ENCODE measurements at regions not wholly inside any gene's neighbourhood (a gene's known extent, or its start where the extent isn't known, plus 50 kb on each side); places are given as distances from the start of the nearest gene placed in this dataset.

- H3K9me2 ChIP-seq (ENCODE audit: insufficient read depth, low read length): no peaks in the 10 kb centered on the region
- peak overlapping the region; percentile 54; the same call in 1 of the 2 replicates for H2AFZ ChIP-seq (ENCODE audit: low read length)
- ChIA-PET POLR2A (interaction anchor here (0.7 to 2.5 kb wide), 5 partner anchors 12 to 35 kb away, joined by 3 to 17 read pairs (median 6); no protein-coding TSS in a partner anchor), CTCF (ENCODE audit: unreplicated experiment) (no interaction called here)
- no peaks in the 10 kb centered on the region for H4K20me1 ChIP-seq (ENCODE audit: insufficient read depth, low read length)
- H3K79me2 ChIP-seq (ENCODE audit: insufficient read depth, low read depth, low read length): no peaks in the 10 kb centered on the region
- H3K4me1 ChIP-seq (ENCODE audit: insufficient read depth, low read length, poor library complexity, severe bottlenecking): peaks cover 67% of the 10 kb centered on the region
- no peak overlapping the region for H3K4me3 ChIP-seq (ENCODE audit: low read depth, low read length, poor library complexity, severe bottlenecking)
- peak overlapping the region; percentile 89 for H3K27ac ChIP-seq (ENCODE audit: low read depth, low read length, poor library complexity, severe bottlenecking)
- intact Hi-C loops (cut with micrococcal nuclease; ENCODE audit: unreplicated experiment): no loop called here
- TF ChIP-seq CTCF (conservative IDR thresholded peaks at IDR 0.05; ENCODE audit: low read length): no peak
- no peak for TF ChIP-seq EZH2phosphoT487 (IDR thresholded peaks at IDR 0.05; ENCODE audit: borderline replicate concordance, low read depth, low read length)
- H3K4me2 ChIP-seq (ENCODE audit: low read length): no peak overlapping the region
- DNase-seq (ENCODE audit: low spot score): no peak
- H3K36me3 ChIP-seq (ENCODE audit: insufficient read depth, low read length): peaks cover 16% of the 10 kb centered on the region
- peaks cover 23% of the 10 kb centered on the region; the same call in 1 of the 2 replicates for H3K9me3 ChIP-seq (ENCODE audit: low read length)
- no TSS peak for BruUV-seq (replicated peaks)
Observed at GRCh38 chr11:13862845-13863392, 99.6 kb upstream of the SPON1 start.

GRCh38 chr11:13868710-13869397 lies 93.7 kb upstream of the SPON1 start:
- BruUV-seq (replicated peaks): no TSS peak
- no peak overlapping the region for H3K27ac ChIP-seq (ENCODE audit: low read depth, low read length, poor library complexity, severe bottlenecking)
- peaks cover 42% of the 10 kb centered on the region for H3K4me1 ChIP-seq (ENCODE audit: insufficient read depth, low read length, poor library complexity, severe bottlenecking)
- ChIA-PET CTCF (ENCODE audit: unreplicated experiment) (no interaction called here), POLR2A (interaction anchor here (0.8 to 2.0 kb wide), 7 partner anchors 11 to 59 kb away, joined by 3 to 6 read pairs (median 4); no protein-coding TSS in a partner anchor)
- no peaks in the 10 kb centered on the region for H3K79me2 ChIP-seq (ENCODE audit: insufficient read depth, low read depth, low read length)
- peaks cover 7% of the 10 kb centered on the region; the same call in 1 of the 2 replicates for H3K36me3 ChIP-seq (ENCODE audit: insufficient read depth, low read length)
- no peaks in the 10 kb centered on the region for H4K20me1 ChIP-seq (ENCODE audit: insufficient read depth, low read length)
- peak overlapping the region; percentile 17 for H3K4me2 ChIP-seq (ENCODE audit: low read length)
- H2AFZ ChIP-seq (ENCODE audit: low read length): peak overlapping the region; percentile 82
- 0 out of 2 replicates have a peak, but pooled peaks cover 8% of the 10 kb centered on the region for H3K9me3 ChIP-seq (ENCODE audit: low read length)
- TF ChIP-seq EZH2phosphoT487 (IDR thresholded peaks at IDR 0.05; ENCODE audit: borderline replicate concordance, low read depth, low read length): no peak
- TF ChIP-seq CTCF (conservative IDR thresholded peaks at IDR 0.05; ENCODE audit: low read length): no peak
- no peaks in the 10 kb centered on the region for H3K9me2 ChIP-seq (ENCODE audit: insufficient read depth, low read length)
- intact Hi-C loops (cut with micrococcal nuclease; ENCODE audit: unreplicated experiment): no loop called here
- H3K4me3 ChIP-seq (ENCODE audit: low read depth, low read length, poor library complexity, severe bottlenecking): no peak overlapping the region
- no peak for DNase-seq (ENCODE audit: low spot score)
